ENCODE measurements at regions not wholly inside any gene's neighbourhood (a gene's known extent, or its start where the extent isn't known, plus 50 kb on each side); places are given as distances from the start of the nearest gene placed in this dataset.

DNA sequence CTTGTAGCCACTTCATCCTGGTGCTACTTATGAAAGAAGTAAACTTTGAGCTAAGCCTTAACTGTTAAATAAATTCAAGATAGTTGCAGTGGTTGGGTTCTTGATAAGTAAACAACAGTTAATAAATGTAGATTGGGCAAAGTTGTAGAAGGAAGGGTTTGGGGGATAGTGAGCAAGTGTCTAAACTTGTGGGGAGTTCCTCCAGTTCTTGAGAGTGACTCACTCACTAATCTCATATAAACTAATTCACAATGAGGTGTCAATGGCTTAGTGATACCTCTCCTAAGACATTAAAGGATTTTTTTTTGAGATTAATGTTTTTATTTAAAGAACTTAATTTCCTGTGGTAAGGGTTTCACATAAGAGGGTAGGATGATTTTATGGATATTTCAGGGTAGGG lies 507.4 kb downstream of the BMP2 start:
- in situ Hi-C loops (cut with MboI; ENCODE audit: low pct_unique_long_range_greater_than_20kb, low sequenced_read_pairs), result loop anchor here (25.0 kb wide), 1 partner anchor 87 kb away; no protein-coding TSS in a partner anchor
- DNase-seq, result no peak

DNA sequence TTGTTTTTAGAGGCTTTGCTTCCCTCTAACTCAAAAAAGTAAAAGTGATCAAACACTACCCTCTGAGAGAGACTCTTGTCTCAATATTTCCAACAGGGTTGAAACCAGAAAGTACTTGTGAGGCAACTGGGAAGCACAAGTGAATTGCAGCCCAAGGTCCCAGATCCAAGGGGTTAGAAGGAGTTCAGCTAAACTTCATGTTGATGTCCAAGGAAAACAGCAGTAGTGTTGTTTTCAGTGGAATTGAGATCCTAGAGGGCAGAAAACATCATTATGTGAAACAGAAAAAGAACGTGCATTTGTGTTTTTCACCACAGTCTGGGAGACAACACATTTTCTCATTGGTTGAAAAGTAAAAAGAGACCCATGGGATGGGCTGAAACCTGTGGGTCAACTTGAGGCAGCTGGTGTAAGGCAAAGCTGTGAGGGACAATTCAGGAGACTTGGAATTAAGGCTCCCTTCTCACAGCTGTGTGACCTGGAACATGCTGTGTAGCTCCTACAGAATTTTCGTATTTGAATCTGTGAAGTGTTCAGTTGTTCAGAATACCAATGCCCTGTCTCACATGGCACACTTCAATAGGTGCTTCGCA lies 508.3 kb downstream of the BMP2 start:
- in situ Hi-C loops (cut with MboI; ENCODE audit: low pct_unique_long_range_greater_than_20kb, low sequenced_read_pairs), result no loop called here
- no peak for DNase-seq

DNA sequence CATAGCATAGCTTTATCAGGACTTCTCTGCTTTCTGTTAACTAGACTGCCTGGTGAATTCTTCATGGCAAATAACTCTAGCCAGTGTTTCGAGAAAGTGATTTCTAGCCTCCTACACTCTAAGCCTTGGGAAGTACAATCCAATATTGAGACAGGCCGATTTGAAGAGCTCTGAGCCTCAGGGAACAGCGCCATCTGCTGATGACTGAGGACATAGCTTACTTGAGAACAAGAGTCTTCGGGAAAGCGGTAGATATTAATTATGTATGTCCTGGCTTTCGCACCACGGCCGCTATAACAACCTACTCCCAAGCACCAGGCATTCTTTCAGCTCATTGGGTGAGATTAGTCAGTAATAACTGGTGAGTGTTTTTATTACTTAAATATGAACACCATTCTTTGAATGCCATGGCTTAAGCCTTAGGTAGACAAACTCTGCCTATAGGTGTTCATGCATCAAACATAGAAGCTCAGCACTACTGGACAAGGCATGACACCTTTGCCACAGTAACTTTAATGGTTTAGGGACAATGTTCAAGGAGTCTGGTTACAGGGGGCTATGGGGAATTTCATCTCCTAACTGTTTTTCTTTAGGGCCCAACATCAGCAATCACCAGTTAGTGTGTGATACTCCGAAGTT lies 518.6 kb downstream of the BMP2 start:
- in situ Hi-C loops (cut with MboI; ENCODE audit: low pct_unique_long_range_greater_than_20kb, low sequenced_read_pairs), result no loop called here

DNA sequence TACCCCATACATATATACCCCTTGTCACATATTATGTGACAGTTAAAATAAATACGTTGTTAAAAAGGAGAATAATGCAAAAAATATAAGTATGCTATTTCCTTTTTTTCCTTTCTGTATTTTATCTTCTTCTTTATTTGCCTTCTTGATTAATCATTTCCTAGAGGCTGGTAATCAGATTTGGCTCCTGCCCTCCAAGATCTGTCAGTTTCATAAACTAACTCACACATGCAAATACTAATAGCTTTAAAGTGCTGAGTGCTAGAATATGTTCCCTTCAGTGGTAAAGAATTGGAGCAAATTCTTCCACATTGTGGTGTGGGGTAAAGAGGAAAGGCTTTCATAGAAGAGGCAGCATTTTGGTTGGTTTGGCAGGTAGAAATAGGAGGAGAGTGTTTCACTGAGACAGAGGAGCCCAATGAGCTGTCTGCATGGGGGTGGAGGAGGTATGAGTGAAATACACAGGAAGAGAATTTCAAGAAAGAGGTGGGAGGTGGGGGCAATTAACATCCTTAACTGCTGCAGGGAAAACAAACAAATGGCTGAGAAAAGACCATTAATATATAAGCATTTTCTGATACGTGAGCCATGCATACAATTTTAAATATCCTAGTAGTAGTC lies 523.9 kb downstream of the BMP2 start:
- DNase-seq, result no peak
- in situ Hi-C loops (cut with MboI; ENCODE audit: low pct_unique_long_range_greater_than_20kb, low sequenced_read_pairs), result no loop called here

More for the DNA sequence above, 518.6 kb downstream of the BMP2 start:
- DNase-seq, result peak; percentile 72

DNA sequence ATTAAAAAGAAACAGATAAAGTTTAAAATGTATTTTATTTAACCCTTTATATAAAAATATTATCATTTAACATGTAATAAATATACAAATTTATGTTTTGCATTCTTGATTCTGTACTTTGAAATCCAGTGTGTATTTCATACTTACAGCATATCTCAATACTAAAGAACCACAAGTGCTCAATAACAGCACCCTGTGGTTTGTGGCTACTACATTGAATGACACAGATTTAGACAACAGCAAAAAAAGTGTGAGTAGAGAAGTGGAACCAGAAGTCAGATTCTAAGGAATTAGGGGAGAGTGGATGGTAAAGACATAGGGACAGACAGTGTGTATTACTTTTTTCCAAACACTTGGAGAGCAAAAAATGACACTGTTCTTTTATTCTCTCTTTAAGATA lies 524.5 kb downstream of the BMP2 start:
- in situ Hi-C loops (cut with MboI; ENCODE audit: low pct_unique_long_range_greater_than_20kb, low sequenced_read_pairs), result no loop called here
- no peak for DNase-seq

DNA sequence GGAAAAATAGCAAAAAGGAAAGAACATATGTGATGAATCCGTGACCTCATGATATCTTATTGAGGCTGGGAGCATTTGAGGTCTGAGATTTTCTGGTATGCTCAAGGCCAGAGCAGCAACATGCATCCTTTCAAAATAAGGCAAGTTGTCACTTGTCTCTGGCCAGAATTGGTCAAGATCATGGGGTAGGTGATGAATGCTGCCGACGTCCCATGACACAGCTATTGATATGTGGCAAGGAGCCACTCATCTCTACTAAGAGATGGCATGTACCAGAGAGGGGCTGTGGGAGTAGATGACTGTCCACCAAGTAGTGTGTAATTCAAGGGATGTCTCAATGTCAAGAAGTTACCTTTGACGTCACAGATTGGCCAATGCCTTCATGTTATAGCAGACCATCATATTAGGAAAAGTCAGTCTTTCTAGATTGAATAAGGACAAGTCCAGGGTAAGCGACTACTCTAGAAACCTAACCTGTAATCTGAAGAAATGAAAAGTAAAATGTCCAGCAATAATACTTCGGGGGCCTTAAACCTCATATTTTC lies 527.4 kb downstream of the BMP2 start:
- no peak for DNase-seq
- in situ Hi-C loops (cut with MboI; ENCODE audit: low pct_unique_long_range_greater_than_20kb, low sequenced_read_pairs), result no loop called here

DNA sequence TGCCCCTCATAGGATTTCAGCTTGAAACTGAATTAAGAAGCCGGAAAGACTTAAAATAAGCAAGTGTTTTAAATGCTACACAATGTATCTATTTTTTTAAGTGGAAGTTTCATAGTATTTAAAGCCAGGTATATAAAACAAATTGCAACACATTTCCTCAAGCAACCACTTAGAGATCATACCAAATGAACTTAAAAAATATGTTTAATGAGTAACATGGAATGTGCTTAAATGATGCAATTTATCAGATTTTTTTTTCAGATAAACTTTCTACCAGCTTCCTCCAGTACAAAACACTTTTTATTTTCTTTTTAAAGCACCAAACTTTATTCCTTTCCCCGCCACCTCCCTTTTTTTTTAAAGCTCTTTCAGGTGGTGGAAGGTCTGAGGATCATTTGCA lies 534.3 kb downstream of the BMP2 start:
- in situ Hi-C loops (cut with MboI; ENCODE audit: low pct_unique_long_range_greater_than_20kb, low sequenced_read_pairs), result no loop called here

DNA sequence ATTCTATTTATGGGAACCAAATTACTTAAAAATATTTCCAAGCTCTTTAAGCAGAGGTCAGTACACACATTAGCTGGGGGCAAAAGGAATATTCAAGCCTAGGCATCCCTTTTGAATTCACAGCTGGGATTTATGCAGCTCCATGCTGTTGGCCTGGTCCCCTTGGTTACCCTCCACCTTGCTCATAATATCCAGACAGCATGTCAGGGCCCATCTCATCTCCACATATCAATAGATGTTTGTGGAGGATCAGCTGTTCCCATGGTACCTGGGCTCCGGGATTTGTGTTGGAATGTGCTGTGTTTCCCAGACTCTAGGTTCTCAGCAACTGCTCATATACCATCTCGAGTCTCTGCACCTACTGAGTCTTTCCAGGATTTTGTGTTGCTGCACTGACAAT lies 534.8 kb downstream of the BMP2 start:
- in situ Hi-C loops (cut with MboI; ENCODE audit: low pct_unique_long_range_greater_than_20kb, low sequenced_read_pairs), result no loop called here

More for the DNA sequence above, 534.3 kb downstream of the BMP2 start:
- DNase-seq, result no peak

DNA sequence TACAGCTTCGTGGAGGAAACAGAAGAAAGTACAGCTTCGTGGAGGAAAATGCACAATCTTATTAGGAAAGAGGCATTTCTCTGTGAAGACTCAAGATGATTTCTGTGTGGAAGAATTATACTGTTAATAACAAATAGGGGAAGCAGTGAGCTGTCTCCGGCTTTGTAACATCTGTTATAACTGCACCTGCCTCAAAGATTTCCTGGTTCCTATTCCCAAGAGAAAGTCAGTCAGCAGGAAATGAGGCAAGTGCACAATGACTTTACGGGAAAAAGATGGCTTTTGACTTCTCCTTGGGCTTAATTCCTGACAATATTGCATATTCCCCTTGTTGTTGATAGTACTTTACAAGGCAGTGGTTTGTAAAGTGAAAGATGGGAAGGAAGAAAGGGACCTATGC lies 538.5 kb downstream of the BMP2 start:
- DNase-seq, result no peak
- in situ Hi-C loops (cut with MboI; ENCODE audit: low pct_unique_long_range_greater_than_20kb, low sequenced_read_pairs), result no loop called here

More for the DNA sequence above, 534.8 kb downstream of the BMP2 start:
- no peak for DNase-seq

DNA sequence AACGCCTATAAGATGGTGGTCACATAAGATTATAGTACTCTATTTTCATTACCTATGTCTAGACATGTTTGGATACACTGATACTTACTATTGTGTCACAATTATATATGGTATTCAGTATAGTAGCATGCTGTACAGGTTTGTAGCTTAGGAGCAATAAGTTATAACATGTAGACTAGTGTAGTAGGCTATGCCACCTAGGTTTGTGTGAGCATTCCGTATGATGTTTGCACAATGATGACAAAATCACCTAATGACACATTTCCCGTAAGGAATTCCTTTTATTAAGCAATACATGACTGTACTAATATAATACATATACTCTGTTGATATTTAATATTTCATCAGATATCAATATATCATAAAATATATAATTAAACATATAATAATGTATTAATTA lies 540.7 kb downstream of the BMP2 start:
- no peak for DNase-seq

DNA sequence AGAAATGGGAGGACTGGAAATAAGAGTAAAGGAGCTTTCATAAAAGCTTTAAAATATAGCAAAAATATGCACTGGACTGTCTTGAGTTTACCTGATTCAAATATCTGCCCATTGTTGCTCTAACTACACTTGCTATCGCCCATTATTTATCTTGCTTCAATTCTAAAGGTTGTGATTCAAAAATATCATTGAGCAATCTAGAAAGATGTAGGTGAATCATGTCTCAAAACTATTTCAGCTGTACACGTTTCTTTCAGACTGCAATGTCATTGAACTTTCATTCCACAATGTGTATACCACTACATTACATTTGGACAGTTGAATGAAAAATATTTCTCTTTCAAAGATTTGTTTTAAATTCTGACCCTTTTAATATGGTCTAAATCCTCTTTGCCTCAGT lies 545.6 kb downstream of the BMP2 start:
- in situ Hi-C loops (cut with MboI; ENCODE audit: low pct_unique_long_range_greater_than_20kb, low sequenced_read_pairs), result no loop called here

More for the DNA sequence above, 540.7 kb downstream of the BMP2 start:
- in situ Hi-C loops (cut with MboI; ENCODE audit: low pct_unique_long_range_greater_than_20kb, low sequenced_read_pairs), result no loop called here

DNA sequence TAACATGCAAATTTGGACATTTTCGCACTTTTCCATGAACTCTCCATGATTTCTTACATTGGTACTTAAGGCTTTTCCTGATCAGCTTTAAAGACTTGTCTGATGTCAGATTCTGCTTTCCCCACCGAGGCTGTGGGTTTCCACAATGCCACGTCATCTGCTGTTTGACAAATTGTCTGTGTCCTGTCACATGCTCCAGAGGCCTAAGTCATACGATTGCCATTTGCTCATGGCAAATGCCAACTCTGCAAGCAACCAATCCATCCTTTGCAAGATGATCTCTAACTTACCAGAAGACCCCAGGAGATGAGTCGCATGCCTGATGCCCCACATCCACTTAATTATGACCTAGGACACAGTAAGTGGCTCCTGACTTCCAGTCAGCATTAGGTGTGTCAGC lies 556.5 kb downstream of the BMP2 start:
- in situ Hi-C loops (cut with MboI; ENCODE audit: low pct_unique_long_range_greater_than_20kb, low sequenced_read_pairs), result no loop called here
- DNase-seq, result no peak

More for the DNA sequence above, 545.6 kb downstream of the BMP2 start:
- DNase-seq, result no peak

DNA sequence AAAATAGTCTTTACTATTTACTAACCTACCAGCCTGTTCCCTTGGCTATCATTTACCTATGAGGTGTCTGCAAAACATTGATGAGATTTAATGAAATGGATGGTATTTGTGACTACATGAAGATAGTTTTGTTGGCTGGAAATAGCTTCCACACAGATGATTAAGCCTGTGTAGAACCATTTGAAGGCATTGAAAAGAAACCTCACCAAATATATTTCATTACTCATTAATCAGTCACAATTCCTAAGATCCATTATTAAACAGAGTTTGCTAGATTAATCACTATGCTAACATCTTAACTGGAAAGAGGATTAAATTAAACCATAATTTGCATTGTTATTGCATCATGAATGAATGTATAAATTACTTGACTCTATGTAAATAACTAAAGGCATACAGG lies 560.3 kb downstream of the BMP2 start:
- in situ Hi-C loops (cut with MboI; ENCODE audit: low pct_unique_long_range_greater_than_20kb, low sequenced_read_pairs), result no loop called here
- no peak for DNase-seq

DNA sequence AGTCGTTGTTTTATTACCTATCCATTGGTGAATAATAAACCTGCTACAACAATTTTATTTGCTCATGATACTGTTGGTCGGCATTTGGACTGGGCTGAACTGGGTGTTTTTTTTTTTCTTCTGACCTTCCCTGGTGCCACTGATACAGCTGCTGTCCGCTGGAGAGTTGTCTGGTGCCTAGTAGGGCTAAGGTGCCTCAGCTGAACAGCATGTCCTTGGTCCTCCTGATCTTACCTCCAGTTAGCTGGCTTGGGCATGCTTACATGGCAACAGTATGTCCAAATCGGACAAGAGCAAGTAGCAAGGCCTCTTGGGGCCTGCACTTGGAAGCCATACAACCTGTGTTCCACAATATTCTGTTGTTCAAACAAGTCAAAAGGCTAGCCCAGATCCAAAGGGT lies 563.4 kb downstream of the BMP2 start:
- DNase-seq, result no peak
- in situ Hi-C loops (cut with MboI; ENCODE audit: low pct_unique_long_range_greater_than_20kb, low sequenced_read_pairs), result no loop called here

DNA sequence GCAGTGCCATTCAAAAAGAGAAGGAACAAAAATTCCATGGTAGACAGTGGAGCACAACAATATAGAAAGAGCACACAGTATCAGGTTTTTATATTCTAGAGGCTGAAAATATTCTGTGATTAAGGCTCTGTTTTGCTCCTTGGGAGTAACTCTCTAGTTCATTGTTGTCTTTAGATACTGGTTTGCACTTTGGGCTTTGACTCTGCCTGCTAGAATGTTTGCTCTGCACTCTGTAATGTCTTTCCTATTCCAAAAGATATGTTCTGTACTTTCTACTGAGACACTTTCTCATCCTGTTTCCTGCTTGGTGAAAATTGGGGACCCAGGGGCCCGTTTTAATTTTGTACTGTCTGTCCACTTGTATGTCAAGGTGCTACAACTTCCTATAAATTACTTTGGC lies 564.7 kb downstream of the BMP2 start:
- in situ Hi-C loops (cut with MboI; ENCODE audit: low pct_unique_long_range_greater_than_20kb, low sequenced_read_pairs), result no loop called here
- DNase-seq, result no peak

DNA sequence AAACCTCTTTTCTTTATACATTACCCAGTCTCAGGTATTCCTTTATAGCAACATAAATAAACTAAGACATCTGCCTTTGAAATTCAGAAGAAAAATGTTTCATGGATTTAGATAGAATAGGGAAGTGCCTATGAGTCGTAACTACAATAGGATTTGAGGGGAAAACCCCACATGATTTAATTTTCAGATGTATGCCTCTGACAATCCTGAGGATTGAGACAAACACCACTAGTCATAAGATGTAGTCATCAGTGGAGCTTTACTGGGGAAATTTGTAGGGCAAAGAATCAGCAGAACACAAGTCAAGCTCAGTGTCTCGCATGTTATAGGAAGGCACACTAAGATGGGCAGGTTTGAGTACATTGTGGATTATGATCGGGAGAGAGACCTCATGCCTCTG lies 566.4 kb downstream of the BMP2 start:
- DNase-seq, result no peak
- in situ Hi-C loops (cut with MboI; ENCODE audit: low pct_unique_long_range_greater_than_20kb, low sequenced_read_pairs), result no loop called here

DNA sequence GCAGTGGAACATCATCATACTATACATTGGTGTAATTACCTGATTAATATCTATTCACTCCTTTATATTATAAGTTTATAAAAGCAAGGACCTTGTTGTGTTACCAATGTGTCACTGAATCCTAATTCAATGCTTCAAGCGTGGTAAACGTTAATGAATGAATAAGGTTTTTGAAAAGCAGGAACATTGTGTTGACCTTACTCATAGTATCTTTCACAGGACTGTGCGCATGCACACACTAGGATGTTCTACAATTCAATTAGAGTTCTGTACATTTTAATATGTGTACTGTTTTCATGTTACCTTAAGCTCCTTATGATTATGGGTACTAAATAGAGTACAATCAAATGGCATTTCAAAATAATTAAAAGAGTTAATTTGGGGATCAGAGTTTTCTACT lies 578.5 kb downstream of the BMP2 start:
- no peak for DNase-seq
- in situ Hi-C loops (cut with MboI; ENCODE audit: low pct_unique_long_range_greater_than_20kb, low sequenced_read_pairs), result no loop called here

DNA sequence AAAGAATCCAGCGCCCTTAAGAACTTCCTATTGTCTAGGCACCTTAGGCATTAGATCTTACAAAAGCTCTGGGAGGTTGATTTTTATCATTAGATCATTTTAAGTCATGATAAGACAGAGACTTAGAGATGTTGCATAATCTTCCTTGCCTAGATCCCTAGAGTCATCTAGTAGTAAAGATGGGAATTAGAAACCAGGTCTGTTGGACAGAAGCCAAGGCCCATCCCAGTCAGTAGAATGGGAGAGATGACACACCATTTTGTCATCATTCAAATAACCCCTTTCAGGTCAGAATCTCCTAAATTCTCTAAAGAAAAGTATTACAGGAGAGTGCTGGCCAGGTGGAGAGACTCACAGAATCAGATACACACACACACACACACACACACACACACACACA lies 579.1 kb downstream of the BMP2 start:
- DNase-seq, result no peak
- in situ Hi-C loops (cut with MboI; ENCODE audit: low pct_unique_long_range_greater_than_20kb, low sequenced_read_pairs), result no loop called here

DNA sequence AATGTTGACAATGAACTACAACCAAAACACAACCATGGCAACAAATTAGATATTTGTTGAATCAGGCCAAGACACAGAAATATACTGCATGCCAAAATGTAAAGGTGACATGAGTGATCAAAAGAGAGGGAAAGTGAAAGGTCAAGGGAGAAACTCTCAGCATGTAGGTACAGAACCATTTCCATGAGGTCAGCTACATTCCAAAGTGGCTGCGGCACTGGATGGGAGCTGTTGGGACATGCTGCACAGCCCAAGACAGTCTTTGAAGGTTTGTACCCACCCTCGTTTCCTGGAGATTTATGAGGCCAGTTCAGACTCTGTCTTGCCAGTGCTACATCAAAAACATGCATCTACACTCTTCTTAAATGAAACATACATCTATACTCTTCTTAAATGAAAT lies 579.9 kb downstream of the BMP2 start:
- in situ Hi-C loops (cut with MboI; ENCODE audit: low pct_unique_long_range_greater_than_20kb, low sequenced_read_pairs), result no loop called here
- no peak for DNase-seq

DNA sequence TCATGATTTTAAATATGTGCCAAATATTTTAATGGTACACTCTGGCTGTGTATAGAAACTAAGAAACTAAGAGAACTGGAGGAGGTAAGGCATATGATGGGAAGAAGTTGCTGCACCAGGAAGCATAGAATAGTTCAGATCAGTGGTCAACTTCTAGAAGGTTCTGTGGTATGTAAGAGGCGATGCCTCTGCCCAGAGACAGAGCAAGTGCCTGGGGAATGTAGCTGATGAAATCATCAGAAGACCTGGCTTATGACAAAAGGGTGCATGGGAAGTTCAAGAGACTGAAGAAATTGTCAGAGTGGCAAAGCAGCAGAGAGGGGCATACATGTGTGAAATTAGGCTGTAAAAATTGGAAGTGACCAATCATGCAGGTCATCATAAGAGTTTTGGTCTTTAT lies 580.8 kb downstream of the BMP2 start:
- in situ Hi-C loops (cut with MboI; ENCODE audit: low pct_unique_long_range_greater_than_20kb, low sequenced_read_pairs), result no loop called here

More for the DNA sequence above, 580.8 kb downstream of the BMP2 start:
- no peak for DNase-seq
